Thoracic aorta (tissue), 2 donors: ENCODE measurements at regions not wholly inside any gene's neighbourhood (a gene's known extent, or its start where the extent isn't known, plus 50 kb on each side); places are given as distances from the start of the nearest gene placed in this dataset.

Experiments used
- ATAC-seq: fragments of 150-250 bp; one replicate; pipeline ENCODE4 v1.8.0; 2017; ENCODE audit warnings: low read depth; ENCODE audit not compliant: insufficient number of reproducible peaks, low FRiP score
- DNase-seq: peaks from one replicate; pipeline ENCODE4 v3.0.0-alpha.2; 2020; ENCODE audit warnings: low spot score
- H3K27ac ChIP-seq, 2 donors: fragments of 200-600 bp; sonication (generic); 1 replicate in 1 of 2; 2 replicates in 1 of 2; pipeline ENCODE4 v1.5.1; 2016; ENCODE audit warnings: mild to moderate bottlenecking in 2 of 2, moderate library complexity in 2 of 2
- H3K27me3 ChIP-seq: fragments of 200-600 bp; sonication (generic); replicated peaks from 2 replicates; pipeline ENCODE4 v1.6.0; 2016; ENCODE audit warnings: mild to moderate bottlenecking; ENCODE audit not compliant: insufficient read depth
- H3K36me3 ChIP-seq: fragments of 200-600 bp; sonication (generic); one replicate; pipeline ENCODE4 v1.5.1; 2016
- H3K4me1 ChIP-seq, 2 donors: fragments of 200-600 bp; sonication (generic); 1 replicate in 1 of 2; 2 replicates in 1 of 2; pipeline versions ENCODE4 v1.5.1 to v1.6.0; 2016; ENCODE audit warnings: low read depth in 2 of 2, mild to moderate bottlenecking in 1 of 2; ENCODE audit not compliant: control insufficient read depth in 1 of 2
- H3K4me3 ChIP-seq: fragments of 200-600 bp; sonication (generic); 2 replicates; pipeline ENCODE4 v1.5.1; 2016; ENCODE audit warnings: mild to moderate bottlenecking
- H3K9me3 ChIP-seq: fragments of 200-600 bp; sonication (generic); 2 replicates; pipeline ENCODE4 v1.5.1; 2016
- CTCF ChIP-seq: fragments of 200-600 bp; sonication (generic); IDR thresholded peaks from one replicate; pipeline ENCODE4 v1.5.1; 2019; ENCODE audit warnings: antibody characterized with exemption

- no peak for ATAC-seq
- DNase-seq: no peak
- Histone ChIP-seq H3K9me3 (no peaks in the 10 kb centered on the region), H3K27ac (no peak overlapping the region), H3K36me3 (no peaks in the 10 kb centered on the region), H3K4me1 (no peaks in the 10 kb centered on the region), H3K4me3 (no peak overlapping the region), H3K27me3 (no peaks in the 10 kb centered on the region)
- no peak for TF ChIP-seq CTCF
These were observed 149.2 kb downstream of the ACTL8 start for GRCh38 chr1:17904290-17904689.

- H3K4me1 ChIP-seq: no peaks in the 10 kb centered on the region
- H3K9me3 ChIP-seq: no peaks in the 10 kb centered on the region
- no peaks in the 10 kb centered on the region for H3K36me3 ChIP-seq
- H3K27me3 ChIP-seq: no peaks in the 10 kb centered on the region
- DNase-seq: no peak
- H3K27ac ChIP-seq: no peak overlapping the region
- H3K4me3 ChIP-seq: no peak overlapping the region
- TF ChIP-seq CTCF: no peak
- ATAC-seq: no peak
These were observed 152.9 kb downstream of the ACTL8 start for GRCh38 chr1:17907999-17908398.

GRCh38 chr1:17908945-17909344 is 153.8 kb downstream of the ACTL8 start:
- H3K9me3 ChIP-seq: no peaks in the 10 kb centered on the region
- H3K36me3 ChIP-seq: no peaks in the 10 kb centered on the region
- DNase-seq (no peak), ATAC-seq (no peak)
- no peak for TF ChIP-seq CTCF
- no peak overlapping the region for H3K27ac ChIP-seq
- no peak overlapping the region for H3K4me3 ChIP-seq
- no peaks in the 10 kb centered on the region for H3K4me1 ChIP-seq
- H3K27me3 ChIP-seq: no peaks in the 10 kb centered on the region

GRCh38 chr1:17909634-17910033 is 154.5 kb downstream of the ACTL8 start:
- no peaks in the 10 kb centered on the region for H3K9me3 ChIP-seq
- DNase-seq (no peak), ATAC-seq (no peak)
- no peak overlapping the region for H3K4me3 ChIP-seq
- H3K4me1 ChIP-seq: no peaks in the 10 kb centered on the region
- no peaks in the 10 kb centered on the region for H3K36me3 ChIP-seq
- no peak for TF ChIP-seq CTCF
- no peaks in the 10 kb centered on the region for H3K27me3 ChIP-seq
- no peak overlapping the region for H3K27ac ChIP-seq

- no peak for TF ChIP-seq CTCF
- ATAC-seq (no peak), DNase-seq (no peak)
- no peak overlapping the region for H3K27ac ChIP-seq
- H3K9me3 ChIP-seq: no peaks in the 10 kb centered on the region
- H3K27me3 ChIP-seq: peaks cover 3% of the 10 kb centered on the region
- no peaks in the 10 kb centered on the region for H3K4me1 ChIP-seq
- H3K36me3 ChIP-seq: no peaks in the 10 kb centered on the region
- no peak overlapping the region for H3K4me3 ChIP-seq
These were observed 156.7 kb downstream of the ACTL8 start for GRCh38 chr1:17911791-17912190.
